Stimulated activated CD4-positive, alpha-beta T cell treated with anti-CD3 and anti-CD28 coated beads, Interleukin-15, amount 100 ng/mL, for 48 hours (primary cell): ENCODE measurements at regions not wholly inside any gene's neighbourhood (a gene's known extent, or its start where the extent isn't known, plus 50 kb on each side); places are given as distances from the start of the nearest gene placed in this dataset.

Experiments used
- DNase-seq, 2 donors: peaks; one replicate each; pipeline ENCODE4 v3.0.0-alpha.2; 2020; ENCODE audit warnings: low read depth in 2 of 2

- no peak for DNase-seq
Measured at GRCh38 chr2:126990605-126991532, 92.2 kb downstream of the TEX51 start.

GRCh38 chr2:126994340-126994777 lies 95.7 kb downstream of the TEX51 start:
- no peak for DNase-seq

- DNase-seq, result no peak
Measured at GRCh38 chr2:126995621-126996377, 97.1 kb downstream of the TEX51 start.

GRCh38 chr2:126996378-126996699 lies 97.6 kb downstream of the TEX51 start:
- DNase-seq, result no peak
